OCI-LY1 (cell line): ENCODE measurements at regions not wholly inside any gene's neighbourhood (a gene's known extent, or its start where the extent isn't known, plus 50 kb on each side); places are given as distances from the start of the nearest gene placed in this dataset.
"Not testable (repeated sequence)": the region's sequence is repeated elsewhere in the genome, so short reads cannot be mapped to it uniquely, and the experiment has no call there.

Experiments
- EZH2 ChIP-seq: fragments of 200-600 bp; sonication (generic), shearing (Covaris generic); IDR thresholded peaks from 2 replicates; pipeline ENCODE4 v1.8.0; 2017; ENCODE audit warnings: borderline replicate concordance, mixed run types, mild to moderate bottlenecking, antibody characterized with exemption, low read length, moderate library complexity, mixed read lengths
- TF ChIP-seq, protein P1 (sequence below): fragments of 200-600 bp; sonication (generic), shearing (Covaris generic); IDR thresholded peaks from 2 replicates; pipeline ENCODE4 v1.5.1; 2017; ENCODE audit warnings: mild to moderate bottlenecking, antibody characterized with exemption, low read length, moderate library complexity, mixed read lengths

DNA sequence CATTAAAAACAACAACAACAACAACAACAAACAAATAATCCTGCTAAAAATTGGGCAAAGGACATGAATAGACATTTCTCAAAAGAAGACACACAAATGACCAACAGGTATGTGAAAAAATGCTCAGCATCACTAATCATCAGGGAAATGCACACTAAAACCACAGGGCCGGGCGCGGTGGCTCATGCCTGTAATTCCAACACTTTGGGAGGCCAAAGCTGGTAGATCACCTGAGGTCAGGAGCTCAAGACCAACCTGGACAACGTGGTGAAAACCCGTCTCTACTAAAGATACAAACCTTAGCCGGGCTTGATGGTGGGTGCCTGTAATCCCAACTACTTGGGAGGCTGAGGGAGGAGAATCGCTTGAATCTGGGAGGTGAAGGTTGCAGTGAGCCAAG is 103.6 kb downstream of the C11orf87 start:
- TF ChIP-seq, protein P1, sequence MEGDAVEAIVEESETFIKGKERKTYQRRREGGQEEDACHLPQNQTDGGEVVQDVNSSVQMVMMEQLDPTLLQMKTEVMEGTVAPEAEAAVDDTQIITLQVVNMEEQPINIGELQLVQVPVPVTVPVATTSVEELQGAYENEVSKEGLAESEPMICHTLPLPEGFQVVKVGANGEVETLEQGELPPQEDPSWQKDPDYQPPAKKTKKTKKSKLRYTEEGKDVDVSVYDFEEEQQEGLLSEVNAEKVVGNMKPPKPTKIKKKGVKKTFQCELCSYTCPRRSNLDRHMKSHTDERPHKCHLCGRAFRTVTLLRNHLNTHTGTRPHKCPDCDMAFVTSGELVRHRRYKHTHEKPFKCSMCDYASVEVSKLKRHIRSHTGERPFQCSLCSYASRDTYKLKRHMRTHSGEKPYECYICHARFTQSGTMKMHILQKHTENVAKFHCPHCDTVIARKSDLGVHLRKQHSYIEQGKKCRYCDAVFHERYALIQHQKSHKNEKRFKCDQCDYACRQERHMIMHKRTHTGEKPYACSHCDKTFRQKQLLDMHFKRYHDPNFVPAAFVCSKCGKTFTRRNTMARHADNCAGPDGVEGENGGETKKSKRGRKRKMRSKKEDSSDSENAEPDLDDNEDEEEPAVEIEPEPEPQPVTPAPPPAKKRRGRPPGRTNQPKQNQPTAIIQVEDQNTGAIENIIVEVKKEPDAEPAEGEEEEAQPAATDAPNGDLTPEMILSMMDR, result not testable (repeated sequence)
- TF ChIP-seq EZH2, result not testable (repeated sequence)
